DMS 273 (cell line): ENCODE measurements at regions not wholly inside any gene's neighbourhood (a gene's known extent, or its start where the extent isn't known, plus 50 kb on each side); places are given as distances from the start of the nearest gene placed in this dataset.

Experiments
- DNase-seq: peaks from one replicate; lab custom pipeline; 2025; ENCODE audit not compliant: unreplicated experiment; lab: John Stamatoyannopoulos, UW

GRCh38 chr12:34340534-34341361 is 318.5 kb downstream of the ALG10 start:
- DNase-seq: peak; percentile 54

- peak; percentile 54 for DNase-seq
Measured at GRCh38 chr12:34341362-34341733, 319.1 kb downstream of the ALG10 start.

GRCh38 chr12:34342048-34342447 is 319.8 kb downstream of the ALG10 start:
- DNase-seq: peak; percentile 33

GRCh38 chr12:34343345-34343744 is 321.0 kb downstream of the ALG10 start:
- DNase-seq: no peak

- DNase-seq: no peak
Measured at GRCh38 chr12:34343766-34344165, 321.5 kb downstream of the ALG10 start.

GRCh38 chr12:34344851-34345522 is 322.7 kb downstream of the ALG10 start:
- DNase-seq: no peak

- DNase-seq: peak; percentile 52
Measured at GRCh38 chr12:34345801-34346200, 323.5 kb downstream of the ALG10 start.

- no peak for DNase-seq
Measured at GRCh38 chr12:34346372-34347034, 324.2 kb downstream of the ALG10 start.

- peak; percentile 67 for DNase-seq
Measured at GRCh38 chr12:34347367-34347766, 325.1 kb downstream of the ALG10 start.

- no peak for DNase-seq
Measured at GRCh38 chr12:34348064-34348463, 325.8 kb downstream of the ALG10 start.

GRCh38 chr12:34348836-34349672 is 326.8 kb downstream of the ALG10 start:
- peak; percentile 24 for DNase-seq

- no peak for DNase-seq
Measured at GRCh38 chr12:34349673-34349961, 327.3 kb downstream of the ALG10 start.

- DNase-seq: peak; percentile 23
Measured at GRCh38 chr12:34350092-34351041, 328.1 kb downstream of the ALG10 start.

- DNase-seq: no peak
Measured at GRCh38 chr12:34352098-34352497, 329.8 kb downstream of the ALG10 start.

- no peak for DNase-seq
Measured at GRCh38 chr12:34354239-34355200, 332.2 kb downstream of the ALG10 start.

- DNase-seq: no peak
Measured at GRCh38 chr12:34356233-34356987, 334.1 kb downstream of the ALG10 start.

GRCh38 chr12:34357791-34358190 is 335.5 kb downstream of the ALG10 start:
- DNase-seq: peak; percentile 12

- no peak for DNase-seq
Measured at GRCh38 chr12:34358198-34358597, 335.9 kb downstream of the ALG10 start.
